22Rv1 (cell line): ENCODE measurements at regions not wholly inside any gene's neighbourhood (a gene's known extent, or its start where the extent isn't known, plus 50 kb on each side); places are given as distances from the start of the nearest gene placed in this dataset.

Source experiments
- CTCF ChIP-seq: fragments of 450-650 bp; IDR thresholded peaks from 2 replicates; pipeline ENCODE4 v1.5.1; 2017; ENCODE audit warnings: mild to moderate bottlenecking
- ZFX ChIP-seq: fragments of 450-650 bp; IDR thresholded peaks from 2 replicates; pipeline ENCODE4 v1.6.1; 2017; ENCODE audit warnings: antibody characterized with exemption, borderline replicate concordance

GRCh38 chr5:103860327-103860726 is 297.7 kb upstream of the NUDT12 start:
- no peak for TF ChIP-seq CTCF
- TF ChIP-seq ZFX: no peak
